ENCODE measurements at regions not wholly inside any gene's neighbourhood (a gene's known extent, or its start where the extent isn't known, plus 50 kb on each side); places are given as distances from the start of the nearest gene placed in this dataset.

DNA sequence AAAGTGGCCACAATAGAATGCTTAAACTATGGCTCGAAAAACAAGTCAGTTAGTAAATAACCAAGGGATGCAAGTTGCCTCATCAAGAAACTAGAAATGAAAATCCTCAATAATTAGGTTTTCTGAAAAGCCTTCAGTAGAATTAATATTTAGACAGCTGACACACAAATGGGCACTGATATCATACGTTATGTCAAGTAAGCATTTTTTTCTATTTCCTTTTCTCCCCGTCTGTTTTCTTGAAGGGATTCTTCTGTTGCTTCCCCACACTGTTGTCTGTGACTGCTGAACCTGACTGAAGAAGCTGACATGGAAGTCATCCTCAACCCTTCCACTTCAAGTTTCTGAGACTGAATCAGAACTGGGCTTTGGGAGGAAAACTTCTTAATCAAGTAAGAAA, 151.8 kb upstream of the CADM2 start:
- no peaks in the 10 kb centered on the region for H3K9me3 Mint-ChIP-seq
- no peaks in the 10 kb centered on the region for H3K27me3 Mint-ChIP-seq
- H3K27ac Mint-ChIP-seq = no peak overlapping the region
- TF ChIP-seq, protein P1, sequence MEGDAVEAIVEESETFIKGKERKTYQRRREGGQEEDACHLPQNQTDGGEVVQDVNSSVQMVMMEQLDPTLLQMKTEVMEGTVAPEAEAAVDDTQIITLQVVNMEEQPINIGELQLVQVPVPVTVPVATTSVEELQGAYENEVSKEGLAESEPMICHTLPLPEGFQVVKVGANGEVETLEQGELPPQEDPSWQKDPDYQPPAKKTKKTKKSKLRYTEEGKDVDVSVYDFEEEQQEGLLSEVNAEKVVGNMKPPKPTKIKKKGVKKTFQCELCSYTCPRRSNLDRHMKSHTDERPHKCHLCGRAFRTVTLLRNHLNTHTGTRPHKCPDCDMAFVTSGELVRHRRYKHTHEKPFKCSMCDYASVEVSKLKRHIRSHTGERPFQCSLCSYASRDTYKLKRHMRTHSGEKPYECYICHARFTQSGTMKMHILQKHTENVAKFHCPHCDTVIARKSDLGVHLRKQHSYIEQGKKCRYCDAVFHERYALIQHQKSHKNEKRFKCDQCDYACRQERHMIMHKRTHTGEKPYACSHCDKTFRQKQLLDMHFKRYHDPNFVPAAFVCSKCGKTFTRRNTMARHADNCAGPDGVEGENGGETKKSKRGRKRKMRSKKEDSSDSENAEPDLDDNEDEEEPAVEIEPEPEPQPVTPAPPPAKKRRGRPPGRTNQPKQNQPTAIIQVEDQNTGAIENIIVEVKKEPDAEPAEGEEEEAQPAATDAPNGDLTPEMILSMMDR (conservative IDR thresholded peaks at IDR 0.05) = no peak
- H3K36me3 Mint-ChIP-seq = no peaks in the 10 kb centered on the region
- DNase-seq (ENCODE audit: extremely low spot score, unreplicated experiment) = no peak
- H3K4me1 Mint-ChIP-seq (ENCODE audit: unreplicated experiment) = no peaks in the 10 kb centered on the region
- no peak overlapping the region for H3K4me3 Mint-ChIP-seq

DNA sequence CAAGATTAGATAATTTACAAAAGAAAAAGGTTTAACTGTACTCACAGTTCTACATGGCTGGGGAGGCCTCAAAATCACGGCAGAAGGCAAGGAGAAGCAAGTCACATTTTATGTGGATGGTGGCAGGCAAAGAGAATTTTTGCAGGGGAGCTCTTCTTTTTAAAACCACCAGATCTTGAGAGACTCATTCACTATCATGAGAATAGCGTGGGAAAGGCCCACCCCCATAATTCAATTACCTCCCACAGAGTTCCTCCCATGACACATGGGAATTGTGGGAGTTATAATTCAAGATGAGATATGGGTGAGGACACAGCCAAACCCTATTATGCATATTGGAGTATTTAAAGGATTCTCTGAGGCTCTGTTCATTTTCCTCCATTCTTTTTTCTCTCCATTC, 138.7 kb upstream of the CADM2 start:
- H3K4me3 Mint-ChIP-seq = no peak overlapping the region
- H3K27me3 Mint-ChIP-seq = no peaks in the 10 kb centered on the region
- H3K9me3 Mint-ChIP-seq = no peaks in the 10 kb centered on the region
- H3K36me3 Mint-ChIP-seq = no peaks in the 10 kb centered on the region
- TF ChIP-seq, protein P1 (conservative IDR thresholded peaks at IDR 0.05) = no peak
- H3K4me1 Mint-ChIP-seq (ENCODE audit: unreplicated experiment) = no peaks in the 10 kb centered on the region
- no peak overlapping the region for H3K27ac Mint-ChIP-seq
- DNase-seq (ENCODE audit: extremely low spot score, unreplicated experiment) = no peak

DNA sequence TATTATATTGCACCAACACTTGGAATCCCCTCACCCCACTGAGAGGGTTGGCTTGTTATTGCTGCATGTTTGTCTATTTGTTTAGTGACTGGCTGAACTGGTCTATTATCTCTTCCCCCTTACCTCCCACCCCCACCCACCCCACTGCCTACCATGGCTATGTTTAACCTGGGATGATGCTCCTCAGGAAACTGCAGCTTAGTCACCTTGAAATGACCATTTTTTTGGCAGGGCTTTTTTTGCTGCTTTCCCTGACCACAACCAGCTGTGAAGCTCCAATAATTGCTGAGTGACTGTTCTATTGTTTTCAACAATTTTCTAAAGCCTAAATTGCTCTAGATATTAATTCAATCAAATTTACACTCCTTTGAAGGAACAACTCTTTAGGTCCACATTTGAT, 137.9 kb upstream of the CADM2 start:
- H3K4me1 Mint-ChIP-seq (ENCODE audit: unreplicated experiment) = no peaks in the 10 kb centered on the region
- DNase-seq (ENCODE audit: extremely low spot score, unreplicated experiment) = no peak
- no peaks in the 10 kb centered on the region for H3K9me3 Mint-ChIP-seq
- H3K27ac Mint-ChIP-seq = no peak overlapping the region
- no peaks in the 10 kb centered on the region for H3K36me3 Mint-ChIP-seq
- no peak overlapping the region for H3K4me3 Mint-ChIP-seq
- no peaks in the 10 kb centered on the region for H3K27me3 Mint-ChIP-seq
- TF ChIP-seq, protein P1 (conservative IDR thresholded peaks at IDR 0.05) = no peak

DNA sequence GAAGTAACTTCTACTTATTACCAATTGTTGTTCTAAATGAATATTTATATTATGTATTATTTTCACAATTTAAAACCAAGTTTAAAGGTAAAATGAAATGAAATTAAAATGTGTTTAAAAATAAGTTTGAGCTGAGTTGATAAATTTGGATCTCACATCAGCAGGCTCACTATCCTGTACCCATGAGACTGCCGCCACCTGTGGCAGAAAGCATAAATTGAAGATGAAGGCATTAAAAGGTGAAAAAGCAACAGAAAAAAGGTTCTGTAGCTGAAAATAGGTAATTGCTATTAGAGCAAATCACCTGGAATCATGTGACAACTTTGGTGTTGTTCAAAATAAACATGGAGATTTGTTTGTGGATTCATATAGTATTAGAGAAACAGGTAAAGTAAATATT, 133.0 kb upstream of the CADM2 start:
- Mint-ChIP-seq H3K4me3 (no peak overlapping the region), H3K27ac (no peak overlapping the region), H3K9me3 (no peaks in the 10 kb centered on the region), H3K36me3 (no peaks in the 10 kb centered on the region), H3K27me3 (no peaks in the 10 kb centered on the region), H3K4me1 (ENCODE audit: unreplicated experiment) (no peaks in the 10 kb centered on the region)
- no peak for DNase-seq (ENCODE audit: extremely low spot score, unreplicated experiment)
- TF ChIP-seq, protein P1 (conservative IDR thresholded peaks at IDR 0.05) = peak; percentile 31

DNA sequence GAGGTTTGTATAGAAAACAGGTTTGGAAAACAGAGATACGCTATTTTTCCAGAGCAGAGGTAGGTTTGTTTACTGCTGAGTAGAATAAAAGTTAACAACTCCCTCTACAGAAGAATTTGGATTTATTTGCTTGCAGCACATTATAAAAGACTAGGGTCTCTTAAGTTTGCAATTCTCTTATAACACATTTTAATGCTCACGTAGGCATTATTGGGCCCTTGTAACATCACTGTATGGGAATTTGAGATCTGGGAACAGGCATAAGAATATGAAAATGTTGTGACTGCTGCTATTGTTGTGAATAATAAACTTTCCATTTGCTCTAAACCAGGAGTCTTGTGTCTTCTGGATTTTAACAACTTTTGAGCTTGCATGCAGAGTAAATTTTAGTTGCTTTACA, 128.3 kb upstream of the CADM2 start:
- no peak overlapping the region for H3K27ac Mint-ChIP-seq
- TF ChIP-seq, protein P1 (conservative IDR thresholded peaks at IDR 0.05) = no peak
- no peaks in the 10 kb centered on the region for H3K27me3 Mint-ChIP-seq
- H3K36me3 Mint-ChIP-seq = no peaks in the 10 kb centered on the region
- no peaks in the 10 kb centered on the region for H3K9me3 Mint-ChIP-seq
- no peak overlapping the region for H3K4me3 Mint-ChIP-seq
- no peak for DNase-seq (ENCODE audit: extremely low spot score, unreplicated experiment)
- no peaks in the 10 kb centered on the region for H3K4me1 Mint-ChIP-seq (ENCODE audit: unreplicated experiment)

DNA sequence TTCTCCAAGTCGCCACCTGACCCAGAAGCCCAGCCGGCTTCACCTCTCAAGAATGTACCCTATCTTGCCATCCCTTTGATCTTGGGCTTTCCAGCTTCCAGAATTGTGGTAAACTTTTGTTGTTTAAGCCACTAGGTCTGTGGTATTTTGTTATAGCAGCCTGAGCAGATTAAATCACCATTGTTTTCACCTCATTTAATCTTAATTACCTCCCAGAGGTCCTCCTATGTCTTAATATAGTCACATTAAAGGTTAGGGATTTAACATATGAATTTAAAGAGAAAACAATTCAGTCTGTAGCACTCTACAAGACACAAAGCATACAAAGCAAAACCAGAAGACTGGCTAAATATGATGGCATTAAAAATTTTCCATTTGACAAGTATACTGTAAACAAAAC, 123.4 kb upstream of the CADM2 start:
- H3K27ac Mint-ChIP-seq = no peak overlapping the region
- no peaks in the 10 kb centered on the region for H3K9me3 Mint-ChIP-seq
- no peaks in the 10 kb centered on the region for H3K4me1 Mint-ChIP-seq (ENCODE audit: unreplicated experiment)
- no peak for DNase-seq (ENCODE audit: extremely low spot score, unreplicated experiment)
- H3K4me3 Mint-ChIP-seq = no peak overlapping the region
- H3K36me3 Mint-ChIP-seq = no peaks in the 10 kb centered on the region
- TF ChIP-seq, protein P1 (conservative IDR thresholded peaks at IDR 0.05) = no peak
- no peaks in the 10 kb centered on the region for H3K27me3 Mint-ChIP-seq
